ENCODE measurements at regions not wholly inside any gene's neighbourhood (a gene's known extent, or its start where the extent isn't known, plus 50 kb on each side); places are given as distances from the start of the nearest gene placed in this dataset.
"Not testable (repeated sequence)": the region's sequence is repeated elsewhere in the genome, so short reads cannot be mapped to it uniquely, and the experiment has no call there.

GRCh38 chr13:111491659-111492058 is 171.2 kb downstream of the TEX29 start:
- in situ Hi-C loops (cut with HindIII; ENCODE audit: low sequenced_read_pairs) = no loop called here

GRCh38 chr13:111492341-111492950 is 172.0 kb downstream of the TEX29 start:
- in situ Hi-C loops (cut with HindIII; ENCODE audit: low sequenced_read_pairs) = no loop called here

GRCh38 chr13:111492958-111493357 is 172.5 kb downstream of the TEX29 start:
- in situ Hi-C loops (cut with HindIII; ENCODE audit: low sequenced_read_pairs) = no loop called here

- in situ Hi-C loops (cut with HindIII; ENCODE audit: low sequenced_read_pairs) = no loop called here
These were observed 173.0 kb downstream of the TEX29 start for GRCh38 chr13:111493468-111493867.

GRCh38 chr13:111494641-111495040 is 174.2 kb downstream of the TEX29 start:
- in situ Hi-C loops (cut with HindIII; ENCODE audit: low sequenced_read_pairs) = no loop called here

- in situ Hi-C loops (cut with HindIII; ENCODE audit: low sequenced_read_pairs) = not testable (repeated sequence)
These were observed 181.4 kb downstream of the TEX29 start for GRCh38 chr13:111501596-111502535.

- in situ Hi-C loops (cut with HindIII; ENCODE audit: low sequenced_read_pairs) = no loop called here
These were observed 182.5 kb downstream of the TEX29 start for GRCh38 chr13:111502957-111503356.

- in situ Hi-C loops (cut with HindIII; ENCODE audit: low sequenced_read_pairs) = no loop called here
These were observed 182.9 kb downstream of the TEX29 start for GRCh38 chr13:111503376-111503775.

- in situ Hi-C loops (cut with HindIII; ENCODE audit: low sequenced_read_pairs) = no loop called here
These were observed 183.7 kb downstream of the TEX29 start for GRCh38 chr13:111503905-111504695.

GRCh38 chr13:111505175-111505777 is 184.8 kb downstream of the TEX29 start:
- in situ Hi-C loops (cut with HindIII; ENCODE audit: low sequenced_read_pairs) = no loop called here

GRCh38 chr13:111506125-111506524 is 185.7 kb downstream of the TEX29 start:
- in situ Hi-C loops (cut with HindIII; ENCODE audit: low sequenced_read_pairs) = no loop called here

- in situ Hi-C loops (cut with HindIII; ENCODE audit: low sequenced_read_pairs) = no loop called here
These were observed 186.2 kb downstream of the TEX29 start for GRCh38 chr13:111506621-111507020.

- in situ Hi-C loops (cut with HindIII; ENCODE audit: low sequenced_read_pairs) = no loop called here
These were observed 187.9 kb downstream of the TEX29 start for GRCh38 chr13:111508164-111508870.

- in situ Hi-C loops (cut with HindIII; ENCODE audit: low sequenced_read_pairs) = no loop called here
These were observed 188.6 kb downstream of the TEX29 start for GRCh38 chr13:111508902-111509509.

GRCh38 chr13:111510502-111511218 is 190.2 kb downstream of the TEX29 start:
- in situ Hi-C loops (cut with HindIII; ENCODE audit: low sequenced_read_pairs) = no loop called here

- in situ Hi-C loops (cut with HindIII; ENCODE audit: low sequenced_read_pairs) = no loop called here
These were observed 190.8 kb downstream of the TEX29 start for GRCh38 chr13:111511219-111511732.

- in situ Hi-C loops (cut with HindIII; ENCODE audit: low sequenced_read_pairs) = no loop called here
These were observed 191.5 kb downstream of the TEX29 start for GRCh38 chr13:111511805-111512504.

GRCh38 chr13:111512707-111513106 is 192.3 kb downstream of the TEX29 start:
- in situ Hi-C loops (cut with HindIII; ENCODE audit: low sequenced_read_pairs) = no loop called here
